ENCODE measurements at regions not wholly inside any gene's neighbourhood (a gene's known extent, or its start where the extent isn't known, plus 50 kb on each side); places are given as distances from the start of the nearest gene placed in this dataset.

- Mint-ChIP-seq H3K27me3 (ENCODE audit: low read depth) (no peaks in the 10 kb centered on the region), H3K4me1 (peaks cover 41% of the 10 kb centered on the region), H3K36me3 (no peaks in the 10 kb centered on the region), H3K4me3 (no peak overlapping the region), H3K27ac (peak overlapping the region; percentile 4), H3K9me3 (no peaks in the 10 kb centered on the region)
- TF ChIP-seq CTCF (IDR thresholded peaks at IDR 0.05; ENCODE audit: unreplicated experiment), result no peak
- no peak for DNase-seq (ENCODE audit: low spot score in 2 of 2, unreplicated experiment in 2 of 2)
Observed at GRCh38 chr4:56241500-56241899, 145.8 kb downstream of the AASDH start.

DNA sequence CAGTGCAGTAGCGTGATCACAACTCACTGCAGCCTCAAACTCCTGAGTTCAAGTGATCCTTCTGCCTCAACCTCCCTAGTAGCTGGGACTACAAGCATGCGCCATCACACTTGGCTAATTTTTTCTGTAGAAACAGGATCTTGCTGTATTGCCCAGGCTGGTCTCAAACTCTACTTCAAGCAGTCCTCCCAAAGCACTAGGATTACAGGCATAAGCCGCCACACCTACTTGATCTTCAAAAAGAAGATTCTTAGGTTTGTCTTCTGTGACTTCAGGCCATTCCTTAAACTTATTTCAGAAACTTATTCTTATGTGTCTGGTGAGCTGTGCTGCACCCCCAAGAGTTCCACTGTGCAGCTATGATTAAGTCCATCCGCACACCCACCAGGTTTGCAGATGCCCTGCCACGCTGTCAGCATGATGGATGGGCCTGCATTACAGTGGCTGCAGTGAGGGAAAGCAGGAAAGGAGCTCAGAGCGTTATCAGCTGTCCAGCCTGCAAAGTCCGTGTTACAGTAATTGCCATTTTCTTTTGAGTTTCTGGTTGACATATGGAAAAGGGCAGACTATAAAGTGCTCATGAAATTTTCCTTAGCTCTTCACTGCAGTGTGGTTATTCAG, 146.6 kb downstream of the AASDH start:
- Mint-ChIP-seq H3K9me3 (no peaks in the 10 kb centered on the region), H3K4me3 (no peak overlapping the region), H3K4me1 (peaks cover 44% of the 10 kb centered on the region), H3K36me3 (no peaks in the 10 kb centered on the region), H3K27ac (no peak overlapping the region), H3K27me3 (ENCODE audit: low read depth) (no peaks in the 10 kb centered on the region)
- no peak for TF ChIP-seq CTCF (IDR thresholded peaks at IDR 0.05; ENCODE audit: unreplicated experiment)
- peak; percentile 24 to 56 for DNase-seq (ENCODE audit: low spot score in 2 of 2, unreplicated experiment in 2 of 2)

GRCh38 chr4:56238251-56238650, 149.0 kb downstream of the AASDH start:
- H3K9me3 Mint-ChIP-seq, result no peaks in the 10 kb centered on the region
- H3K4me3 Mint-ChIP-seq, result no peak overlapping the region

GRCh38 chr4:56235725-56236124, 151.6 kb downstream of the AASDH start:
- H3K27me3 Mint-ChIP-seq (ENCODE audit: low read depth), result no peaks in the 10 kb centered on the region
- no peak overlapping the region for H3K27ac Mint-ChIP-seq
- H3K36me3 Mint-ChIP-seq, result peaks cover 6% of the 10 kb centered on the region
- TF ChIP-seq CTCF (IDR thresholded peaks at IDR 0.05; ENCODE audit: unreplicated experiment), result no peak
- no peak for DNase-seq (ENCODE audit: low spot score in 2 of 2, unreplicated experiment in 2 of 2)
- H3K4me3 Mint-ChIP-seq, result no peak overlapping the region
- H3K9me3 Mint-ChIP-seq, result peaks cover 12% of the 10 kb centered on the region
- peaks cover 22% of the 10 kb centered on the region for H3K4me1 Mint-ChIP-seq

More at GRCh38 chr4:56238251-56238650, 149.0 kb downstream of the AASDH start:
- no peaks in the 10 kb centered on the region for H3K27me3 Mint-ChIP-seq (ENCODE audit: low read depth)
- DNase-seq (ENCODE audit: low spot score in 2 of 2, unreplicated experiment in 2 of 2), result no peak
- no peaks in the 10 kb centered on the region for H3K36me3 Mint-ChIP-seq
- H3K4me1 Mint-ChIP-seq, result peaks cover 41% of the 10 kb centered on the region
- TF ChIP-seq CTCF (IDR thresholded peaks at IDR 0.05; ENCODE audit: unreplicated experiment), result no peak
- no peak overlapping the region for H3K27ac Mint-ChIP-seq

DNA sequence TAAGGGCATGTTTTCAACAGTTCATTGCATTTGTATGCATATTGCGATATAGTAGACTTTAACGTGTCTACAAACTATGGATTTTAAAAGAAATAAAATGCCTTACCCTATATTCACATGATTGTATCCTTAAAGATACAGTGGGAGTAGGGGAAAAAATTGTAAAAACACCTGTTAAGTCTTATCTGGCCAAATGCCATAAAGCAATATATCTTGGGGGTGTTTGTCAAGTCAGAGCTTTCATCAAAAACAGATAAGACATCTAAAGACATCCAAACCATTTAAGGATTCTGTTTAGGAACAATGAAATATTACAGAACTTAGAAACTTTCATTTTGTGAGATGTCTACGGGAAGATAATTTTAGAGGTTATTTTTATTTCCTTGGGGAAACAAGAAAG, 152.3 kb downstream of the AASDH start:
- no peak for TF ChIP-seq CTCF (IDR thresholded peaks at IDR 0.05; ENCODE audit: unreplicated experiment)
- no peak overlapping the region for H3K27ac Mint-ChIP-seq

GRCh38 chr4:56234098-56234497, 153.2 kb downstream of the AASDH start:
- DNase-seq (ENCODE audit: low spot score in 2 of 2, unreplicated experiment in 2 of 2), result no peak
- Mint-ChIP-seq H3K27me3 (ENCODE audit: low read depth) (no peaks in the 10 kb centered on the region), H3K4me1 (peaks cover 15% of the 10 kb centered on the region), H3K9me3 (peaks cover 17% of the 10 kb centered on the region), H3K4me3 (no peak overlapping the region), H3K36me3 (peaks cover 8% of the 10 kb centered on the region), H3K27ac (no peak overlapping the region)
- TF ChIP-seq CTCF (IDR thresholded peaks at IDR 0.05; ENCODE audit: unreplicated experiment), result no peak

More for the DNA sequence above, 152.3 kb downstream of the AASDH start:
- Mint-ChIP-seq H3K27me3 (ENCODE audit: low read depth) (no peaks in the 10 kb centered on the region), H3K4me1 (peaks cover 19% of the 10 kb centered on the region), H3K9me3 (peaks cover 12% of the 10 kb centered on the region), H3K4me3 (no peak overlapping the region), H3K36me3 (peaks cover 6% of the 10 kb centered on the region)
- DNase-seq (ENCODE audit: low spot score in 2 of 2, unreplicated experiment in 2 of 2), result no peak
